GM10248 (cell line): ENCODE measurements at regions not wholly inside any gene's neighbourhood (a gene's known extent, or its start where the extent isn't known, plus 50 kb on each side); places are given as distances from the start of the nearest gene placed in this dataset.

Source experiments
- CTCF ChIA-PET: fragments of 300-600 bp; sonication (Branson Sonifier 250); formaldehyde crosslinking; extraction: SDS; loops from one replicate; lab custom pipeline; 2021; ENCODE audit warnings: antibody characterized with exemption; lab: Yijun Ruan, JAX
- POLR2A ChIA-PET: fragments of 350-650 bp; sonication (Branson Sonifier 250); formaldehyde crosslinking; extraction: SDS; loops from one replicate; lab custom pipeline; 2020; ENCODE audit warnings: antibody characterized with exemption; lab: Yijun Ruan, JAX
- DNase-seq: peaks from one replicate; pipeline ENCODE4 v3.0.0; 2012; ENCODE audit errors: extremely low spot score
- CTCF ChIP-seq: IDR thresholded peaks from 2 replicates; pipeline ENCODE4 v1.5.1; 2012; ENCODE audit warnings: mild to moderate bottlenecking, low read depth; ENCODE audit errors: extremely low read depth, missing control alignments, control extremely low read depth

GRCh38 chr2:23149777-23150176 is 235.2 kb upstream of the KLHL29 start:
- CTCF ChIA-PET: no interaction called here
- POLR2A ChIA-PET: no interaction called here
- no peak for TF ChIP-seq CTCF
- DNase-seq: no peak

- no peak for TF ChIP-seq CTCF
- POLR2A ChIA-PET: no interaction called here
- CTCF ChIA-PET: no interaction called here
- DNase-seq: no peak
Measured at GRCh38 chr2:23153484-23153883, 231.5 kb upstream of the KLHL29 start.

- CTCF ChIA-PET: no interaction called here
- no peak for TF ChIP-seq CTCF
- POLR2A ChIA-PET: no interaction called here
Measured at GRCh38 chr2:23155022-23155421, 230.0 kb upstream of the KLHL29 start.

GRCh38 chr2:23157812-23158211 is 227.2 kb upstream of the KLHL29 start:
- POLR2A ChIA-PET: no interaction called here
- CTCF ChIA-PET: no interaction called here
- no peak for TF ChIP-seq CTCF
- no peak for DNase-seq

More at GRCh38 chr2:23155022-23155421, 230.0 kb upstream of the KLHL29 start:
- no peak for DNase-seq

- ChIA-PET POLR2A (no interaction called here), CTCF (no interaction called here)
- DNase-seq: no peak
- no peak for TF ChIP-seq CTCF
Measured at GRCh38 chr2:23158306-23158705, 226.7 kb upstream of the KLHL29 start.

- no peak for TF ChIP-seq CTCF
- POLR2A ChIA-PET: no interaction called here
- no peak for DNase-seq
- CTCF ChIA-PET: no interaction called here
Measured at GRCh38 chr2:23159746-23160405, 225.1 kb upstream of the KLHL29 start.

GRCh38 chr2:23164173-23164572 is 220.8 kb upstream of the KLHL29 start:
- no peak for TF ChIP-seq CTCF
- CTCF ChIA-PET: no interaction called here
- POLR2A ChIA-PET: no interaction called here
- no peak for DNase-seq
